Thoracic aorta (tissue), 2 donors: ENCODE measurements at regions not wholly inside any gene's neighbourhood (a gene's known extent, or its start where the extent isn't known, plus 50 kb on each side); places are given as distances from the start of the nearest gene placed in this dataset.

Experiments used
- ATAC-seq: fragments of 150-250 bp; one replicate; pipeline ENCODE4 v1.8.0; 2017; ENCODE audit warnings: low read depth; ENCODE audit not compliant: insufficient number of reproducible peaks, low FRiP score
- DNase-seq: peaks from one replicate; pipeline ENCODE4 v3.0.0-alpha.2; 2020; ENCODE audit warnings: low spot score
- H3K27ac ChIP-seq, 2 donors: fragments of 200-600 bp; sonication (generic); 1 replicate in 1 of 2; 2 replicates in 1 of 2; pipeline ENCODE4 v1.5.1; 2016; ENCODE audit warnings: mild to moderate bottlenecking in 2 of 2, moderate library complexity in 2 of 2
- H3K27me3 ChIP-seq: fragments of 200-600 bp; sonication (generic); replicated peaks from 2 replicates; pipeline ENCODE4 v1.6.0; 2016; ENCODE audit warnings: mild to moderate bottlenecking; ENCODE audit not compliant: insufficient read depth
- H3K36me3 ChIP-seq: fragments of 200-600 bp; sonication (generic); one replicate; pipeline ENCODE4 v1.5.1; 2016
- H3K4me1 ChIP-seq, 2 donors: fragments of 200-600 bp; sonication (generic); 1 replicate in 1 of 2; 2 replicates in 1 of 2; pipeline versions ENCODE4 v1.5.1 to v1.6.0; 2016; ENCODE audit warnings: low read depth in 2 of 2, mild to moderate bottlenecking in 1 of 2; ENCODE audit not compliant: control insufficient read depth in 1 of 2
- H3K4me3 ChIP-seq: fragments of 200-600 bp; sonication (generic); 2 replicates; pipeline ENCODE4 v1.5.1; 2016; ENCODE audit warnings: mild to moderate bottlenecking
- H3K9me3 ChIP-seq: fragments of 200-600 bp; sonication (generic); 2 replicates; pipeline ENCODE4 v1.5.1; 2016
- CTCF ChIP-seq: fragments of 200-600 bp; sonication (generic); IDR thresholded peaks from one replicate; pipeline ENCODE4 v1.5.1; 2019; ENCODE audit warnings: antibody characterized with exemption

GRCh38 chr12:67813456-67813904, 164.9 kb downstream of the DYRK2 start:
- peaks cover 13% of the 10 kb centered on the region for H3K9me3 ChIP-seq
- H3K36me3 ChIP-seq = no peaks in the 10 kb centered on the region
- ATAC-seq (no peak), DNase-seq (no peak)
- H3K27me3 ChIP-seq = no peaks in the 10 kb centered on the region
- H3K4me1 ChIP-seq = no peaks in the 10 kb centered on the region
- no peak overlapping the region for H3K27ac ChIP-seq
- no peak for TF ChIP-seq CTCF
- no peak overlapping the region for H3K4me3 ChIP-seq

GRCh38 chr12:67816269-67816668, 167.7 kb downstream of the DYRK2 start:
- no peak overlapping the region for H3K27ac ChIP-seq
- ATAC-seq (no peak), DNase-seq (no peak)
- no peaks in the 10 kb centered on the region for H3K27me3 ChIP-seq
- H3K9me3 ChIP-seq = peaks cover 13% of the 10 kb centered on the region
- TF ChIP-seq CTCF = no peak
- no peaks in the 10 kb centered on the region for H3K4me1 ChIP-seq
- H3K36me3 ChIP-seq = no peaks in the 10 kb centered on the region
- H3K4me3 ChIP-seq = no peak overlapping the region

- DNase-seq (no peak), ATAC-seq (no peak)
- Histone ChIP-seq H3K36me3 (no peaks in the 10 kb centered on the region), H3K27ac (no peak overlapping the region), H3K4me3 (no peak overlapping the region), H3K4me1 (no peaks in the 10 kb centered on the region), H3K27me3 (no peaks in the 10 kb centered on the region), H3K9me3 (peaks cover 13% of the 10 kb centered on the region)
- TF ChIP-seq CTCF = no peak
Measured at GRCh38 chr12:67818459-67818903, 169.9 kb downstream of the DYRK2 start.

- DNase-seq (no peak), ATAC-seq (no peak)
- no peak for TF ChIP-seq CTCF
- Histone ChIP-seq H3K9me3 (peaks cover 13% of the 10 kb centered on the region), H3K4me3 (no peak overlapping the region), H3K4me1 (no peaks in the 10 kb centered on the region), H3K27ac (peak overlapping the region in 1 of 2 donors; percentile 0), H3K36me3 (no peaks in the 10 kb centered on the region), H3K27me3 (no peaks in the 10 kb centered on the region)
Measured at GRCh38 chr12:67819902-67820301, 169.3 kb upstream of the IFNG-AS1 start.

- Histone ChIP-seq H3K9me3 (peaks cover 13% of the 10 kb centered on the region), H3K4me1 (no peaks in the 10 kb centered on the region), H3K4me3 (no peak overlapping the region), H3K27me3 (no peaks in the 10 kb centered on the region), H3K27ac (peak overlapping the region in 1 of 2 donors; percentile 0), H3K36me3 (no peaks in the 10 kb centered on the region)
- ATAC-seq = no peak
- TF ChIP-seq CTCF = no peak
- DNase-seq = no peak
Measured at GRCh38 chr12:67820694-67821093, 168.6 kb upstream of the IFNG-AS1 start.
